ENCODE measurements at regions not wholly inside any gene's neighbourhood (a gene's known extent, or its start where the extent isn't known, plus 50 kb on each side); places are given as distances from the start of the nearest gene placed in this dataset.

- no peak for TF ChIP-seq FOXA1 (IDR thresholded peaks at IDR 0.05)
- Histone ChIP-seq H3K27me3 (ENCODE audit: control insufficient read depth in 4 of 4, insufficient read depth in 4 of 4, low read length in 3 of 4) (no peaks in the 10 kb centered on the region), H3K27ac (ENCODE audit: low read depth in 1 of 2, low read length in 2 of 2) (no peak overlapping the region), H3K9me3 (ENCODE audit: control insufficient read depth in 4 of 4, low read length in 3 of 4) (no peaks in the 10 kb centered on the region), H3K4me1 (ENCODE audit: control insufficient read depth in 4 of 4, insufficient read depth in 4 of 4, low read length in 3 of 4) (no peaks in the 10 kb centered on the region), H3K36me3 (ENCODE audit: control insufficient read depth in 4 of 4, insufficient read depth in 3 of 4, low read depth in 1 of 4, low read length in 3 of 4) (no peaks in the 10 kb centered on the region), H3K9ac (ENCODE audit: low read depth in 1 of 2, low read length in 2 of 2) (no peak overlapping the region), H3K4me3 (ENCODE audit: low read depth in 1 of 3, low read length in 3 of 3) (no peak overlapping the region)
- DNase-seq (ENCODE audit: low spot score), result no peak
- WGBS, result 81% methylated on average over 1 of the region's 1 CpG
Observed at GRCh38 chr2:2740238-2740775, 409.2 kb upstream of the MYT1L start.

GRCh38 chr2:2739231-2739795 is 408.2 kb upstream of the MYT1L start:
- WGBS, result 92% methylated on average over 9 of the region's 9 CpGs
- no peak for DNase-seq (ENCODE audit: low spot score)
- no peak for TF ChIP-seq HNF4G (IDR thresholded peaks at IDR 0.05)
- TF ChIP-seq JUND (IDR thresholded peaks at IDR 0.05), result no peak
- no peak for TF ChIP-seq NR2F2 (IDR thresholded peaks at IDR 0.05)
- TF ChIP-seq HNF4A (conservative IDR thresholded peaks at IDR 0.05), result no peak
- no peak for TF ChIP-seq RXRA (IDR thresholded peaks at IDR 0.05)
- TF ChIP-seq EGR1 (IDR thresholded peaks at IDR 0.05; ENCODE audit: low read depth in 2 of 2), result no peak
- Histone ChIP-seq H3K27ac (ENCODE audit: low read depth in 1 of 2, low read length in 2 of 2) (no peak overlapping the region), H3K9me3 (ENCODE audit: control insufficient read depth in 4 of 4, low read length in 3 of 4) (no peaks in the 10 kb centered on the region), H3K27me3 (ENCODE audit: control insufficient read depth in 4 of 4, insufficient read depth in 4 of 4, low read length in 3 of 4) (no peaks in the 10 kb centered on the region), H3K4me1 (ENCODE audit: control insufficient read depth in 4 of 4, insufficient read depth in 4 of 4, low read length in 3 of 4) (no peaks in the 10 kb centered on the region), H3K9ac (ENCODE audit: low read depth in 1 of 2, low read length in 2 of 2) (no peak overlapping the region), H3K4me3 (ENCODE audit: low read depth in 1 of 3, low read length in 3 of 3) (no peak overlapping the region), H3K36me3 (ENCODE audit: control insufficient read depth in 4 of 4, insufficient read depth in 3 of 4, low read depth in 1 of 4, low read length in 3 of 4) (no peaks in the 10 kb centered on the region)

- Histone ChIP-seq H3K27me3 (ENCODE audit: control insufficient read depth in 4 of 4, insufficient read depth in 4 of 4, low read length in 3 of 4) (no peaks in the 10 kb centered on the region), H3K36me3 (ENCODE audit: control insufficient read depth in 4 of 4, insufficient read depth in 3 of 4, low read depth in 1 of 4, low read length in 3 of 4) (no peaks in the 10 kb centered on the region), H3K4me3 (ENCODE audit: low read depth in 1 of 3, low read length in 3 of 3) (no peak overlapping the region), H3K9ac (ENCODE audit: low read depth in 1 of 2, low read length in 2 of 2) (no peak overlapping the region), H3K4me1 (ENCODE audit: control insufficient read depth in 4 of 4, insufficient read depth in 4 of 4, low read length in 3 of 4) (no peaks in the 10 kb centered on the region), H3K9me3 (ENCODE audit: control insufficient read depth in 4 of 4, low read length in 3 of 4) (no peaks in the 10 kb centered on the region), H3K27ac (ENCODE audit: low read depth in 1 of 2, low read length in 2 of 2) (no peak overlapping the region)
- 75% methylated on average over 11 of the region's 11 CpGs for WGBS
- TF ChIP-seq ZBTB33 (IDR thresholded peaks at IDR 0.05), result no peak
- no peak for TF ChIP-seq EGR1 (IDR thresholded peaks at IDR 0.05; ENCODE audit: low read depth in 2 of 2)
- no peak for TF ChIP-seq HNF4G (IDR thresholded peaks at IDR 0.05)
- TF ChIP-seq RAD21 (IDR thresholded peaks at IDR 0.05), result no peak
- TF ChIP-seq REST (IDR thresholded peaks at IDR 0.05), result no peak
- TF ChIP-seq JUND (IDR thresholded peaks at IDR 0.05), result no peak
- TF ChIP-seq CTCF (IDR thresholded peaks at IDR 0.05; ENCODE audit: low read depth, low read length, missing input control), result no peak
- TF ChIP-seq MAX (IDR thresholded peaks at IDR 0.05), result no peak
- no peak for DNase-seq (ENCODE audit: low spot score)
Observed at GRCh38 chr2:2738684-2739083, 407.6 kb upstream of the MYT1L start.

Data from liver (tissue), 8 donors.